PC-9 (cell line): ENCODE measurements at regions not wholly inside any gene's neighbourhood (a gene's known extent, or its start where the extent isn't known, plus 50 kb on each side); places are given as distances from the start of the nearest gene placed in this dataset.

ENCODE experiments used
- EZH2 ChIP-seq: fragments of 200-600 bp; sonication (generic); IDR thresholded peaks from 2 replicates; pipeline ENCODE4 v1.8.0; 2017; ENCODE audit warnings: antibody characterized with exemption, low read depth
- TF ChIP-seq, protein P1 (sequence below): fragments of 200-600 bp; sonication (generic); conservative IDR thresholded peaks from 2 replicates; pipeline ENCODE4 v1.6.1; 2017; ENCODE audit warnings: mixed run types, antibody characterized with exemption, mild to moderate bottlenecking, moderate library complexity

- TF ChIP-seq EZH2 = no peak
- TF ChIP-seq, protein P1, sequence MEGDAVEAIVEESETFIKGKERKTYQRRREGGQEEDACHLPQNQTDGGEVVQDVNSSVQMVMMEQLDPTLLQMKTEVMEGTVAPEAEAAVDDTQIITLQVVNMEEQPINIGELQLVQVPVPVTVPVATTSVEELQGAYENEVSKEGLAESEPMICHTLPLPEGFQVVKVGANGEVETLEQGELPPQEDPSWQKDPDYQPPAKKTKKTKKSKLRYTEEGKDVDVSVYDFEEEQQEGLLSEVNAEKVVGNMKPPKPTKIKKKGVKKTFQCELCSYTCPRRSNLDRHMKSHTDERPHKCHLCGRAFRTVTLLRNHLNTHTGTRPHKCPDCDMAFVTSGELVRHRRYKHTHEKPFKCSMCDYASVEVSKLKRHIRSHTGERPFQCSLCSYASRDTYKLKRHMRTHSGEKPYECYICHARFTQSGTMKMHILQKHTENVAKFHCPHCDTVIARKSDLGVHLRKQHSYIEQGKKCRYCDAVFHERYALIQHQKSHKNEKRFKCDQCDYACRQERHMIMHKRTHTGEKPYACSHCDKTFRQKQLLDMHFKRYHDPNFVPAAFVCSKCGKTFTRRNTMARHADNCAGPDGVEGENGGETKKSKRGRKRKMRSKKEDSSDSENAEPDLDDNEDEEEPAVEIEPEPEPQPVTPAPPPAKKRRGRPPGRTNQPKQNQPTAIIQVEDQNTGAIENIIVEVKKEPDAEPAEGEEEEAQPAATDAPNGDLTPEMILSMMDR = no peak
Measured at GRCh38 chr7:42645906-42646305, 266.0 kb downstream of the C7orf25 start.
